Calu3 (cell line): ENCODE measurements at regions not wholly inside any gene's neighbourhood (a gene's known extent, or its start where the extent isn't known, plus 50 kb on each side); places are given as distances from the start of the nearest gene placed in this dataset.

Experiments used
- BruUV-seq: library from RNA; stranded (reverse); fragments of 400-500 nt; replicated peaks from 2 replicates; lab custom pipeline; 2021; lab: Mats Ljungman, UMichigan
- CTCF ChIA-PET: fragments of 300-600 bp; sonication (Branson Sonifier 250); formaldehyde crosslinking; loops from one replicate; lab custom pipeline; 2022; ENCODE audit warnings: antibody characterized with exemption; lab: Charles Lee
- DNase-seq: peaks from one replicate; pipeline ENCODE4 v3.0.0; 2022
- H3K27ac Mint-ChIP-seq: one replicate; pipeline ENCODE4 v1.8.0; 2022; ENCODE audit warnings: mixed read lengths; ENCODE audit not compliant: unreplicated experiment
- H3K27me3 Mint-ChIP-seq: one replicate; pipeline ENCODE4 v1.8.0; 2022; ENCODE audit warnings: mixed read lengths; ENCODE audit not compliant: unreplicated experiment
- H3K36me3 Mint-ChIP-seq: one replicate; pipeline ENCODE4 v1.8.0; 2022; ENCODE audit warnings: mild to moderate bottlenecking, moderate library complexity, mixed read lengths; ENCODE audit not compliant: insufficient read depth, unreplicated experiment
- H3K4me1 Mint-ChIP-seq: one replicate; pipeline ENCODE4 v1.8.0; 2022; ENCODE audit warnings: mild to moderate bottlenecking, low read depth, mixed read lengths; ENCODE audit not compliant: unreplicated experiment
- H3K4me3 Mint-ChIP-seq: one replicate; pipeline ENCODE4 v1.8.0; 2022; ENCODE audit warnings: mild to moderate bottlenecking, low read depth, moderate library complexity, mixed read lengths; ENCODE audit not compliant: unreplicated experiment
- H3K9me3 Mint-ChIP-seq: one replicate; pipeline ENCODE4 v1.8.0; 2022; ENCODE audit warnings: low read depth, mixed read lengths; ENCODE audit not compliant: unreplicated experiment
- CTCF ChIP-seq: fragments of 200-600 bp; IDR thresholded peaks from one replicate; pipeline ENCODE4 v1.8.0; 2022; ENCODE audit warnings: antibody characterized with exemption; ENCODE audit not compliant: unreplicated experiment
- intact Hi-C: fragments of 100-400 bp; cut with micrococcal nuclease; formaldehyde crosslinking; loops from one replicate; pipeline ENCODE4 v1.10.0; 2022; ENCODE audit not compliant: unreplicated experiment

GRCh38 chr11:134614141-134614540 is 202.1 kb upstream of the B3GAT1 start:
- Mint-ChIP-seq H3K9me3 (peaks cover 12% of the 10 kb centered on the region), H3K4me3 (no peak overlapping the region), H3K27ac (no peak overlapping the region), H3K36me3 (no peaks in the 10 kb centered on the region), H3K27me3 (no peaks in the 10 kb centered on the region), H3K4me1 (no peaks in the 10 kb centered on the region)
- CTCF ChIA-PET, result no interaction called here
- no TSS peak for BruUV-seq
- TF ChIP-seq CTCF, result no peak
- intact Hi-C loops, result no loop called here
- no peak for DNase-seq

GRCh38 chr11:134613646-134614045 is 201.6 kb upstream of the B3GAT1 start:
- Mint-ChIP-seq H3K9me3 (peaks cover 13% of the 10 kb centered on the region), H3K4me1 (no peaks in the 10 kb centered on the region), H3K27me3 (no peaks in the 10 kb centered on the region), H3K36me3 (no peaks in the 10 kb centered on the region), H3K27ac (no peak overlapping the region), H3K4me3 (no peak overlapping the region)
- DNase-seq, result no peak
- intact Hi-C loops, result no loop called here
- no TSS peak for BruUV-seq
- CTCF ChIA-PET, result no interaction called here
- TF ChIP-seq CTCF, result no peak

GRCh38 chr11:134612140-134613030 is 200.3 kb upstream of the B3GAT1 start:
- H3K9me3 Mint-ChIP-seq, result peaks cover 15% of the 10 kb centered on the region
- TF ChIP-seq CTCF, result no peak

GRCh38 chr11:134611537-134611936 is 199.5 kb upstream of the B3GAT1 start:
- intact Hi-C loops, result no loop called here
- no peaks in the 10 kb centered on the region for H3K36me3 Mint-ChIP-seq
- BruUV-seq, result no TSS peak
- CTCF ChIA-PET, result no interaction called here
- no peak for DNase-seq
- H3K4me3 Mint-ChIP-seq, result no peak overlapping the region
- no peaks in the 10 kb centered on the region for H3K27me3 Mint-ChIP-seq
- H3K4me1 Mint-ChIP-seq, result no peaks in the 10 kb centered on the region
- no peak for TF ChIP-seq CTCF
- H3K27ac Mint-ChIP-seq, result no peak overlapping the region
- peaks cover 15% of the 10 kb centered on the region for H3K9me3 Mint-ChIP-seq

More at GRCh38 chr11:134612140-134613030, 200.3 kb upstream of the B3GAT1 start:
- intact Hi-C loops, result no loop called here
- CTCF ChIA-PET, result no interaction called here
- no peaks in the 10 kb centered on the region for H3K4me1 Mint-ChIP-seq
- no peak overlapping the region for H3K4me3 Mint-ChIP-seq
- no peaks in the 10 kb centered on the region for H3K36me3 Mint-ChIP-seq
- no peak for DNase-seq
- no peaks in the 10 kb centered on the region for H3K27me3 Mint-ChIP-seq
- no TSS peak for BruUV-seq
- H3K27ac Mint-ChIP-seq, result no peak overlapping the region
